B cell (primary cell): ENCODE measurements at regions not wholly inside any gene's neighbourhood (a gene's known extent, or its start where the extent isn't known, plus 50 kb on each side); places are given as distances from the start of the nearest gene placed in this dataset.
"Not testable (repeated sequence)": the region's sequence is repeated elsewhere in the genome, so short reads cannot be mapped to it uniquely, and the experiment has no call there.

Experiments used
- EZH2 ChIP-seq: IDR thresholded peaks from 2 replicates; pipeline ENCODE4 v1.6.1; 2012; ENCODE audit warnings: borderline replicate concordance, low read depth, mild to moderate bottlenecking, moderate library complexity, low read length; ENCODE audit not compliant: insufficient read depth, poor library complexity, severe bottlenecking
- TF ChIP-seq, protein P1 (sequence below): fragments of 200-600 bp; IDR thresholded peaks from one replicate; pipeline ENCODE4 v1.8.0; 2022; ENCODE audit warnings: antibody characterized with exemption, mild to moderate bottlenecking

DNA sequence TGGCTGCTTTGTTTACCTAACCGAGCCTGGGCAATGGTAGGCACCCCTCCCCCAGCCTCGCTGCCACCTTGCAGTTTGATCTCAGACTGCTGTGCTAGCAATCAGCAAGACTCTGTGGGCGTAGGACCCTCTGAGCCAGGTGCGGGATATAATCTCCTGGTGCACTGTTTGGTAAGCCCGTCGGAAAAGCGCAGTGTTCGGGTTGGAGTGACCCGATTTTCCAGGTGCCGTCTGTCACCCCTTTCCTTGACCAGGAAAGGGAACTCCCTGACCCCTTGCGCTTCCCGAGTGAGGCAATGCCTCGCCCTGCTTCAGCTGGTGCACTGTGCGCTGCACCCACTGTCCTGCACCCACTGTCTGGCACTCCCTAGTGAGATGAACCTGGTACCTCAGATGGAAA is 482.2 kb upstream of the SMC2 start:
- TF ChIP-seq, protein P1, sequence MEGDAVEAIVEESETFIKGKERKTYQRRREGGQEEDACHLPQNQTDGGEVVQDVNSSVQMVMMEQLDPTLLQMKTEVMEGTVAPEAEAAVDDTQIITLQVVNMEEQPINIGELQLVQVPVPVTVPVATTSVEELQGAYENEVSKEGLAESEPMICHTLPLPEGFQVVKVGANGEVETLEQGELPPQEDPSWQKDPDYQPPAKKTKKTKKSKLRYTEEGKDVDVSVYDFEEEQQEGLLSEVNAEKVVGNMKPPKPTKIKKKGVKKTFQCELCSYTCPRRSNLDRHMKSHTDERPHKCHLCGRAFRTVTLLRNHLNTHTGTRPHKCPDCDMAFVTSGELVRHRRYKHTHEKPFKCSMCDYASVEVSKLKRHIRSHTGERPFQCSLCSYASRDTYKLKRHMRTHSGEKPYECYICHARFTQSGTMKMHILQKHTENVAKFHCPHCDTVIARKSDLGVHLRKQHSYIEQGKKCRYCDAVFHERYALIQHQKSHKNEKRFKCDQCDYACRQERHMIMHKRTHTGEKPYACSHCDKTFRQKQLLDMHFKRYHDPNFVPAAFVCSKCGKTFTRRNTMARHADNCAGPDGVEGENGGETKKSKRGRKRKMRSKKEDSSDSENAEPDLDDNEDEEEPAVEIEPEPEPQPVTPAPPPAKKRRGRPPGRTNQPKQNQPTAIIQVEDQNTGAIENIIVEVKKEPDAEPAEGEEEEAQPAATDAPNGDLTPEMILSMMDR = not testable (repeated sequence)
- TF ChIP-seq EZH2 = not testable (repeated sequence)
